ENCODE measurements at regions not wholly inside any gene's neighbourhood (a gene's known extent, or its start where the extent isn't known, plus 50 kb on each side); places are given as distances from the start of the nearest gene placed in this dataset.

- Mint-ChIP-seq H3K36me3 (ENCODE audit: low read depth) (no peaks in the 10 kb centered on the region), H3K27me3 (no peaks in the 10 kb centered on the region), H3K27ac (no peak overlapping the region), H3K4me1 (no peaks in the 10 kb centered on the region), H3K4me3 (no peak overlapping the region)
- no peak for DNase-seq
- H3K9me3 ChIP-seq (ENCODE audit: control insufficient read depth, low read length, poor library complexity, severe bottlenecking), result no peaks in the 10 kb centered on the region
- ATAC-seq, result no peak
These were observed 513.1 kb downstream of the SLITRK6 start for GRCh38 chr13:85286081-85286480.

- H3K9me3 ChIP-seq (ENCODE audit: control insufficient read depth, low read length, poor library complexity, severe bottlenecking), result no peaks in the 10 kb centered on the region
- DNase-seq, result no peak
- Mint-ChIP-seq H3K4me1 (no peaks in the 10 kb centered on the region), H3K4me3 (no peak overlapping the region), H3K36me3 (ENCODE audit: low read depth) (no peaks in the 10 kb centered on the region), H3K27me3 (no peaks in the 10 kb centered on the region), H3K27ac (no peak overlapping the region)
- no peak for ATAC-seq
These were observed 514.9 kb downstream of the SLITRK6 start for GRCh38 chr13:85284349-85284748.

- ATAC-seq, result no peak
- H3K27ac Mint-ChIP-seq, result no peak overlapping the region
- H3K36me3 Mint-ChIP-seq (ENCODE audit: low read depth), result no peaks in the 10 kb centered on the region
- H3K4me3 Mint-ChIP-seq, result no peak overlapping the region
- H3K4me1 Mint-ChIP-seq, result no peaks in the 10 kb centered on the region
- DNase-seq, result no peak
- H3K9me3 ChIP-seq (ENCODE audit: control insufficient read depth, low read length, poor library complexity, severe bottlenecking), result no peaks in the 10 kb centered on the region
- no peaks in the 10 kb centered on the region for H3K27me3 Mint-ChIP-seq
These were observed 515.8 kb downstream of the SLITRK6 start for GRCh38 chr13:85283408-85283807.

- DNase-seq (no peak), ATAC-seq (no peak)
- Mint-ChIP-seq H3K27ac (no peak overlapping the region), H3K4me1 (no peaks in the 10 kb centered on the region), H3K4me3 (no peak overlapping the region), H3K36me3 (ENCODE audit: low read depth) (no peaks in the 10 kb centered on the region), H3K27me3 (no peaks in the 10 kb centered on the region)
- no peaks in the 10 kb centered on the region for H3K9me3 ChIP-seq (ENCODE audit: control insufficient read depth, low read length, poor library complexity, severe bottlenecking)
These were observed 516.3 kb downstream of the SLITRK6 start for GRCh38 chr13:85282876-85283275.

GRCh38 chr13:85278851-85279250 lies 520.4 kb downstream of the SLITRK6 start:
- H3K27me3 Mint-ChIP-seq, result no peaks in the 10 kb centered on the region
- no peaks in the 10 kb centered on the region for H3K9me3 ChIP-seq (ENCODE audit: control insufficient read depth, low read length, poor library complexity, severe bottlenecking)
- no peaks in the 10 kb centered on the region for H3K4me1 Mint-ChIP-seq
- no peak overlapping the region for H3K4me3 Mint-ChIP-seq
- ATAC-seq, result no peak
- H3K36me3 Mint-ChIP-seq (ENCODE audit: low read depth), result no peaks in the 10 kb centered on the region
- H3K27ac Mint-ChIP-seq, result no peak overlapping the region
- DNase-seq, result no peak

- DNase-seq (no peak), ATAC-seq (no peak)
- H3K27me3 Mint-ChIP-seq, result no peaks in the 10 kb centered on the region
- no peaks in the 10 kb centered on the region for H3K9me3 ChIP-seq (ENCODE audit: control insufficient read depth, low read length, poor library complexity, severe bottlenecking)
- H3K27ac Mint-ChIP-seq, result no peak overlapping the region
- H3K4me3 Mint-ChIP-seq, result no peak overlapping the region
- H3K36me3 Mint-ChIP-seq (ENCODE audit: low read depth), result no peaks in the 10 kb centered on the region
- no peaks in the 10 kb centered on the region for H3K4me1 Mint-ChIP-seq
These were observed 521.5 kb downstream of the SLITRK6 start for GRCh38 chr13:85277748-85278147.

- DNase-seq (no peak), ATAC-seq (no peak)
- H3K4me3 Mint-ChIP-seq, result no peak overlapping the region
- no peaks in the 10 kb centered on the region for H3K36me3 Mint-ChIP-seq (ENCODE audit: low read depth)
- no peak overlapping the region for H3K27ac Mint-ChIP-seq
- no peaks in the 10 kb centered on the region for H3K9me3 ChIP-seq (ENCODE audit: control insufficient read depth, low read length, poor library complexity, severe bottlenecking)
- H3K4me1 Mint-ChIP-seq, result no peaks in the 10 kb centered on the region
- no peaks in the 10 kb centered on the region for H3K27me3 Mint-ChIP-seq
These were observed 532.4 kb downstream of the SLITRK6 start for GRCh38 chr13:85266771-85267170.

- H3K36me3 Mint-ChIP-seq (ENCODE audit: low read depth), result no peaks in the 10 kb centered on the region
- H3K4me3 Mint-ChIP-seq, result no peak overlapping the region
- no peaks in the 10 kb centered on the region for H3K27me3 Mint-ChIP-seq
- no peaks in the 10 kb centered on the region for H3K9me3 ChIP-seq (ENCODE audit: control insufficient read depth, low read length, poor library complexity, severe bottlenecking)
- no peak for DNase-seq
- no peaks in the 10 kb centered on the region for H3K4me1 Mint-ChIP-seq
- H3K27ac Mint-ChIP-seq, result no peak overlapping the region
- ATAC-seq, result no peak
These were observed 532.9 kb downstream of the SLITRK6 start for GRCh38 chr13:85266331-85266730.

GRCh38 chr13:85265296-85265695 lies 533.9 kb downstream of the SLITRK6 start:
- no peaks in the 10 kb centered on the region for H3K27me3 Mint-ChIP-seq
- no peak for DNase-seq

GRCh38 chr13:85262499-85262898 lies 536.7 kb downstream of the SLITRK6 start:
- no peak overlapping the region for H3K4me3 Mint-ChIP-seq
- no peak overlapping the region for H3K27ac Mint-ChIP-seq
- no peaks in the 10 kb centered on the region for H3K36me3 Mint-ChIP-seq (ENCODE audit: low read depth)
- H3K27me3 Mint-ChIP-seq, result no peaks in the 10 kb centered on the region
- DNase-seq, result no peak
- H3K4me1 Mint-ChIP-seq, result no peaks in the 10 kb centered on the region
- no peaks in the 10 kb centered on the region for H3K9me3 ChIP-seq (ENCODE audit: control insufficient read depth, low read length, poor library complexity, severe bottlenecking)
- ATAC-seq, result no peak

More at GRCh38 chr13:85265296-85265695, 533.9 kb downstream of the SLITRK6 start:
- no peak for ATAC-seq
- Mint-ChIP-seq H3K36me3 (ENCODE audit: low read depth) (no peaks in the 10 kb centered on the region), H3K27ac (no peak overlapping the region), H3K4me1 (no peaks in the 10 kb centered on the region), H3K4me3 (no peak overlapping the region)
- H3K9me3 ChIP-seq (ENCODE audit: control insufficient read depth, low read length, poor library complexity, severe bottlenecking), result no peaks in the 10 kb centered on the region

GRCh38 chr13:85261757-85262346 lies 537.4 kb downstream of the SLITRK6 start:
- Mint-ChIP-seq H3K36me3 (ENCODE audit: low read depth) (no peaks in the 10 kb centered on the region), H3K4me1 (no peaks in the 10 kb centered on the region), H3K27ac (no peak overlapping the region), H3K4me3 (no peak overlapping the region), H3K27me3 (no peaks in the 10 kb centered on the region)
- DNase-seq, result no peak
- no peak for ATAC-seq
- no peaks in the 10 kb centered on the region for H3K9me3 ChIP-seq (ENCODE audit: control insufficient read depth, low read length, poor library complexity, severe bottlenecking)

GRCh38 chr13:85260896-85261295 lies 538.3 kb downstream of the SLITRK6 start:
- Mint-ChIP-seq H3K4me1 (no peaks in the 10 kb centered on the region), H3K36me3 (ENCODE audit: low read depth) (no peaks in the 10 kb centered on the region), H3K27me3 (no peaks in the 10 kb centered on the region), H3K4me3 (no peak overlapping the region), H3K27ac (no peak overlapping the region)
- ATAC-seq (no peak), DNase-seq (no peak)
- no peaks in the 10 kb centered on the region for H3K9me3 ChIP-seq (ENCODE audit: control insufficient read depth, low read length, poor library complexity, severe bottlenecking)

- no peak for DNase-seq
- H3K9me3 ChIP-seq (ENCODE audit: control insufficient read depth, low read length, poor library complexity, severe bottlenecking), result no peaks in the 10 kb centered on the region
- no peak for ATAC-seq
- Mint-ChIP-seq H3K4me3 (no peak overlapping the region), H3K4me1 (no peaks in the 10 kb centered on the region), H3K27me3 (no peaks in the 10 kb centered on the region), H3K27ac (no peak overlapping the region), H3K36me3 (ENCODE audit: low read depth) (no peaks in the 10 kb centered on the region)
These were observed 543.2 kb downstream of the SLITRK6 start for GRCh38 chr13:85255978-85256377.

GRCh38 chr13:85254641-85255040 lies 544.6 kb downstream of the SLITRK6 start:
- ATAC-seq, result no peak
- H3K9me3 ChIP-seq (ENCODE audit: control insufficient read depth, low read length, poor library complexity, severe bottlenecking), result no peaks in the 10 kb centered on the region
- Mint-ChIP-seq H3K27ac (no peak overlapping the region), H3K27me3 (no peaks in the 10 kb centered on the region), H3K36me3 (ENCODE audit: low read depth) (no peaks in the 10 kb centered on the region), H3K4me3 (no peak overlapping the region), H3K4me1 (no peaks in the 10 kb centered on the region)
- no peak for DNase-seq
